Left lobe of liver (tissue), 2 donors: ENCODE measurements at regions not wholly inside any gene's neighbourhood (a gene's known extent, or its start where the extent isn't known, plus 50 kb on each side); places are given as distances from the start of the nearest gene placed in this dataset.
A peak's percentile ranks its signal among the peaks of the same experiment; 100 is the strongest.

Experiments
- ATAC-seq: fragments of 200-7000 bp; cut with Tn5 transposase; one replicate; pipeline ENCODE4 v1.9.1; 2020; ENCODE audit warnings: mild to moderate bottlenecking, moderate library complexity
- DNase-seq: peaks from one replicate; pipeline ENCODE4 v3.0.0-alpha.2; 2020; ENCODE audit warnings: low spot score
- donor health status: DM: no; HTN: no; CAD: no; lungs with moderate emphysema.
- donor health status: DM: no; HTN: yes; CAD: no.

- DNase-seq = no peak
- no peak for ATAC-seq
Observed at GRCh38 chr3:55183201-55183600, 255.3 kb upstream of the LRTM1 start.

GRCh38 chr3:55180936-55181535, 253.2 kb upstream of the LRTM1 start:
- ATAC-seq (peak; percentile 75), DNase-seq (no peak)

- DNase-seq = no peak
- no peak for ATAC-seq
Observed at GRCh38 chr3:55180161-55180560, 252.3 kb upstream of the LRTM1 start.

DNA sequence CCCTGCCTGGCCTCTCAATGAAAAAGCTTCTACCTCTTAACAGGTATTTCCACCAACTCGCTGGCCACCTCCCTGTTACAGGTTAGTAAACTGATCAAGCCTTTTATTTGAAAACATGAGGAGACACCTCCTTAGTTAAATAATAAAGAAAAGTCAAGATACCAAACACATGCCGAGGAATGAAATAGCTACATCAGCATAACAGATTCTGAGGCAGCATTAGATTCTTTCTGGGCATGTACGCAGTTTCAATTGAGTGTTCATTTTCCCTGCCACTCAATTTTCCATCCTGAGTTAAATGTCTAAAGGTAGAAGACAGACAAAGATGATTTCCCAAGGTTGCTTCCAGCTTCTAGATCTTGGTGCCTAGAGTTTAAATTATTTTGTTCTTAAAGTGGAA, 250.5 kb upstream of the LRTM1 start:
- no peak for ATAC-seq
- DNase-seq = no peak

GRCh38 chr3:55177749-55178148, 249.9 kb upstream of the LRTM1 start:
- no peak for ATAC-seq
- no peak for DNase-seq

GRCh38 chr3:55175423-55175822, 247.6 kb upstream of the LRTM1 start:
- DNase-seq = no peak
- no peak for ATAC-seq

DNA sequence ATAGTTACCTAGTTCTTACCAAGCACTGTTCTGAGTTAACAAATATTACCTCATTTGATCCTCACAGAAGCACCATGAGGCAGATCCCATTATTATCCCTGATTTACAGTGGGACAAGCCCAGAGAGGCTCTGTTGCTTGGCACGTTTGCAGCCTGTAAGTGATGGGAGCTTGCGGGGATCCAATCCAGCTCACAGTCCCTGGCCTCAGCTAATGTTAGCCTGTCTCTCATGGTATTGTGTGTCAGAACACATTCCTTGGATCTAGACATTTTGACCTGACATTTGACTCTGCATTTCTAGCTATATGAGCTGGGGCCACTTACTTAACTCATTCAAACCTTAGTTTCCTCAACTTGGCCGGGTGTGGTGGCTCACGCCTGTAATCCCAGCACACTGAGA, 246.9 kb upstream of the LRTM1 start:
- no peak for ATAC-seq
- DNase-seq = no peak

DNA sequence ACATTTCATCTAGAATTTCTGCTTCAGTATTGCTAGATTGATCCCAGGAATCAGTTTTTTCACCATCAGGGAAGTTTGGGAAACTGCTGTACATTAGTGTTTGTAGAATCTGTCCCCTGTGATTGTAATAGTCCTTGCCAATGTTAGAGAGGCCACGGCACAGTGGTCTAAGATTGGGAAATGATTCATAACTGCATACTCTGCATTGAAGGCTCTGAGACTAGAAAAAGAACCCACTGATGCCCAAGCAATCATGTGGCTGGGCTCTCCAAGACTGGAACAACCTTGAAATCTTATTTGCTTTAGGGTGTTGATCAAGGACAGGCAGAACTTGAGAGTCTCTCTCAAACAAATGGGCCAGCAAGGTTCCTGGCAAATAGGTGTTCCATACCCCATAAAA, 245.6 kb upstream of the LRTM1 start:
- ATAC-seq (no peak), DNase-seq (no peak)

DNA sequence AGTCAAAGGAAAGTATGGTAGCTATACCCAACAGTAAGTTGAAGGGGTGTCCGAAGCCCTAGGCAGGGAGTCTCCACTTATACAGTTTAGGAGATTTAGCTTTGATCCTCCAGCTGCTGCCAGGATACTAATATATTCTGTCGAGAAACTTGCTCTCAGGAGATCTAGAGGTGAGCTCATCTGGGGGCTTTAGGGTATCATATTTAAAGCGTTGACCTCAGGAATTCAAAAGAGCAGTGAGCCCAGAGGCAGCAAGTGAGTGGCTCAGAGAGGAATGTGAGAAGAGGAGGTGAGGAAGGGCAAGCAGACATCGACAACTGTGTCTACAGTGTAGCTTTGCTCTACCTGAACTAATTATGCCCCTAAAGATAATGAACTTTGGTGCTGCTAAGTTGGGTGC, 245.1 kb upstream of the LRTM1 start:
- ATAC-seq = no peak
- DNase-seq = no peak

GRCh38 chr3:55170444-55170843, 242.6 kb upstream of the LRTM1 start:
- ATAC-seq = no peak

DNA sequence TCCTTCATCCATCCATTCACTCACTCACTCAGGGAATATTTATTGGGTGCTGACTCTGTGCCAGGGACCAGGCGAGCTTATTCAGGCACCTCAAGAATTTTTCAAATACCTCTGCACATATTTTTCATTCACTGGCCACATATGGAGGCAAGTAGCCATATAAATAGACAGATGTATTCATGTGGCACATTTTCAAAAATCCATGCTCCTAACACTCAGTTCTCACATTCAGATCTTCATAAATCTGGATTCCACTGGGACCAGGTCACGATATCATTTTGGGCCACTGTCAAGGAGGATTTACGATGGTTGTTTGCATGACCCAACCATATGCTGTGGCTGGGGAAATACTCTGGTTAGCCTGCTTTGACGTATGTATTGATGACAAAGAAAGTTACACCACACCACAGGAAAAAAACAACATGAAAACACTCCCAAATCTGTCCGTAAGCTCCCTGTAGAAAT, 241.8 kb upstream of the LRTM1 start:
- DNase-seq (no peak), ATAC-seq (no peak)

More at GRCh38 chr3:55170444-55170843, 242.6 kb upstream of the LRTM1 start:
- DNase-seq = no peak

DNA sequence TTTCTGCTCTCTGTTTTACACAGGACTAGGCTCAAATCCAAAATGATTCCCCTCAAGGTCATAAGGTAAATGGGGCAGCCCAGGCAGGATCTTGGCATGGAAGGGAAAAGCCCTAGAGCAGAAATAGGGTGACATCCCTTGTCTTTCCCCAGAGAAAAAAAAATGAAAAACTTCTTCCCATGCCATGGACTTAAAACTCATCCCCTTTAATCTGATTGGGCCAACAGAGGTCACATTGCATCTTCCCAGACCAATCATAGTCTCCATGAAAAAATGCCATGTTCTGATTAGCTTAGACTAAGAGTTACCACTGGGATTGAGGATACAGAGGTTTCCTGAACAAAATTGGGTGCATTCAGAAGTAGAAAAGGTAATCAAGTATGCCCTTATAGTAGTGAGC, 241.3 kb upstream of the LRTM1 start:
- DNase-seq = no peak
- no peak for ATAC-seq

DNA sequence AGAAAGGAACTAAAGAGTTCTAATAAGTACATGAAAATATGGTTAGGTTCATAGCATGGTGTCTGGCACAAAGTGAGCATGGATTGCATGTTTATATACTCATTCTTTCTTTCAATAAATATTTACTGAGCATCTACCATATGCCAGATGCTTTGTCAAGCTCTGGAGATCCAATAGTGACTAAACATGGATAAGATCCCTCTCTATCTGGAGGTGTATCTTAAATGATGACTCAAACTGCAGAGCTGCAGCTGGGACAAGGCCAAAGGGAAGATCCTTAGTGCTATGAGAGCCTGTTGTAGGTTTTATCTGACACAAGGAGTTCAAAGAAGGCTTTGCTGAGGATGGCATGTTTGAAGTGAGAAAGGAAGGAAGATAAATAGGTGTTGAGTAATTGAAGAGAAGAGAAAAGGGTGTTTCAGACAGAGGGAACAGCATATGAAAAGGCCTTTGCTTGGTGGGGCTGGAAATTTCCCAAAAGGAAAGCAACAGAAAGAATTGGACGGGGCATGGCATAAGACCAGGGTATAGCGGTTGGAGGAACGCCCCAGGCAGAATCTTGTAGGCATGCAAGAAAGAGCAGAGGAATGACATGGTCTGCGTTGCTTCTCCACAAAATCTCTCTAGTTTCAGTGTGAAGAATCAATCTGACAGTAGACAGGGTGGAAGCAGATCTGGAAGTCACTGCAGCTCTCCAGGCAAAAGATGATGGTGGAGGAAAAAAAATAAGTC, 239.9 kb upstream of the LRTM1 start:
- DNase-seq (no peak), ATAC-seq (no peak)

DNA sequence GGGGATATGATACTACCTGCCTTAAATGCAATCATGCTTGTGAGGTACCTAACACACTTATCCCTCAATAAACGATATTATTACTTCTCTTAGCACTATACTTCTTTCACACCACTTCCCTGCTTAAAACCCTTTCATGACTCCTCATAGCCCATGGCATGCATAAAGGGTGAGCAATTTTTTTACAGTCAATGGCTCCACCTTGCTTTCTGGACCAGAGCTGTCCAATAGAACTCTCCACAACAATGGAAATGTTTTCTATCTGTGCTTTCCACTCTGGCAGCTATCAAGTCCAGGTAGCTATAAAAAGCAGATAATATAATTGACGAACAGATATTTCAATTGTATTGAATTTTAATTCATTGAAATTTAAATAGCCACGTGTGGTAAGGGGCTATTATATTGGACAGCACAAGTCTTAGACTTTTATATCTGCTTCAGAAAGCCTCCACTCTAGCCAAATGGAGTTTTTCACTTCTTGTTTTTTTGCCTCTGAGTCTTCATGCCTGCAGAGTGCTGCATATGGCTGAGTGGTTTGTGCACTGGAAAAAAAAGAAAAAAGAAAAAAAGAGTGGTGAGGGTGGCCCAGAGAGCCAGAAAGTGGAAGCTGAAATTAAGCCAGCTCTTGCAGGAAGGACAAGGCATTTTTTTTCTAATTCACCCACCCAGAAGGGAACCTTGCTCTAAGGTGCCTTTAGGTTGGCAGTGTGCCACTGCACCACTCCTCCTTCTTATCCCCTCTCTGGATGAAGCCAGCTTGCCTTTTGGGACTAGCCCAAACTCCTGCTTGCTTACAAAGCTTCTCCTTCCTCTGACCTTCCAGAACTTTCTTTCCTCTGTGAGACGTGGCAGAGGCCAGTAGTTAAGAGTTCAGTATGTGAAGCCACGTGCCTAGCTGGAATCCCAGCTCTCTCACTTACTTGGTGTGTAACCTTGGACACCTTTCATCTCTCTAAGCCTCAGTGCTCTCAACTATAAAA, 239.0 kb upstream of the LRTM1 start:
- no peak for DNase-seq
- ATAC-seq = no peak

DNA sequence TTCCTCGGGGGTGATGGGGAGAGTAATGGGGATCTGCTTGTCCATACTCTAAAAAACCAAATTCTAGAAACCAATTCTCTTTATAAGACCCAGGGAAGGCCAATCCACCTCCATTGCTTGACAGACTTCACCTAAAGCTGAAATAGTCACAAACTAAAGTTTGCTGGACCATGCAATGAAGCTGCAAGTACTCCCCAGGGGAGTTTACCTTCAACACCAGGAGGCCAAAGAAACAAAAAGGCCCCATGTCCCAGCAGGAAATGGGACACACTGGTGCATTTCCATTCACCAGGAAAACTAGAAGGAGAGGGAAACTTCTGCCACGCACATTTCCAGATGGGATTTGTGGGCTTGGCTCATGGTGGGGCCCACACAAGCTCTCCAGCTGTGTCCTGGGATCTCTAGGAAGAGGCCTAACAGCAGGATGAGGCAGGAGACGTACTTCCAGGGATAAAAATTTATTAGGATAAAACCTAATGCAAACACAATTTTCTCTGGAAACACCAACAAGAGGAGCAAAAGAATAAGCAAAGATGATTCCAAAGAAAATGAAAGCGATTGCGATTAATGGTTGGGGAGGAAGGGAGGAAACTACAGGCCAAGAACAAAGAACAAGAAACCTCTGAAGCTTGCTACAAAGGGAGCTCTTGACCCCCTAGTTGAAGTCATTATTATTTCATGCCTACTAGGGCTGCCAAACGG, 238.0 kb upstream of the LRTM1 start:
- DNase-seq (no peak), ATAC-seq (no peak)

- DNase-seq (no peak), ATAC-seq (no peak)
Observed at GRCh38 chr3:55165278-55165677, 237.4 kb upstream of the LRTM1 start.

GRCh38 chr3:55164876-55165275, 237.0 kb upstream of the LRTM1 start:
- DNase-seq (no peak), ATAC-seq (no peak)

GRCh38 chr3:55164191-55164590, 236.3 kb upstream of the LRTM1 start:
- ATAC-seq = no peak
- DNase-seq = no peak

- DNase-seq (no peak), ATAC-seq (no peak)
Observed at GRCh38 chr3:55163421-55163820, 235.6 kb upstream of the LRTM1 start.

- DNase-seq (no peak), ATAC-seq (no peak)
Observed at GRCh38 chr3:55162031-55162795, 234.4 kb upstream of the LRTM1 start.
